ENCODE measurements at regions not wholly inside any gene's neighbourhood (a gene's known extent, or its start where the extent isn't known, plus 50 kb on each side); places are given as distances from the start of the nearest gene placed in this dataset.

- TF ChIP-seq CEBPB (IDR thresholded peaks at IDR 0.05) (no peak), ZBTB7A (IDR thresholded peaks at IDR 0.05; ENCODE audit: low read depth) (no peak)
Measured at GRCh38 chr1:58062635-58063034, 483.9 kb downstream of the OMA1 start.

DNA sequence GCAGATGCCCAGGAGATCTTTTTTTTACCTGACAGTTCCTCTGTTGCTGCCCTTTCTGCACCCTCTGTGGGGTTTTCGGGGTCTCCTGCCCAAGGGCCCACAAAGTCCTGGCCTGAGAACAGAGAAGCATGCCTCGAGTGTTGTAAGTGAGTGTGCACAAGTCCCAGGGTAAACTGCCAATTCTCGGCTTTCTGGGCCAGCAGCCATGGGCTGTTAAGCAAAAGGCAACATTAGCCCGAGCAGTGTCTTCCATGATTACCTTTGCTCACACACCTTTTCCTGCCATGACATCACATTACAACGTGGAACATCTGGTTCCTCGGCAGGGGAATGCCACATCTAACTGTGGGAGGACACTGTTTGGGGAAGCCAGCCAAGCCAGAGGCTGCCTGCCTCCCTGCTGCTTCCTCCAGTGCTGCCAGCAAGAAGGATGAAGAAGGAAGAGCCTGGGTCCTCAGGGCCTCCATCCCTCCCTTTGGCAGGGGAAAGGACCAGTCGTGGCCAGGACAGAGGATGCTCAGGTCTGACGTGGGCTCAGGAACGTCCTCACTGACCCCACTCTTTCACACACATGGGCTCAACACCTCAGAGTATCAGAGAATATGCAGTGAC lies 485.9 kb downstream of the OMA1 start:
- TF ChIP-seq, protein P1, sequence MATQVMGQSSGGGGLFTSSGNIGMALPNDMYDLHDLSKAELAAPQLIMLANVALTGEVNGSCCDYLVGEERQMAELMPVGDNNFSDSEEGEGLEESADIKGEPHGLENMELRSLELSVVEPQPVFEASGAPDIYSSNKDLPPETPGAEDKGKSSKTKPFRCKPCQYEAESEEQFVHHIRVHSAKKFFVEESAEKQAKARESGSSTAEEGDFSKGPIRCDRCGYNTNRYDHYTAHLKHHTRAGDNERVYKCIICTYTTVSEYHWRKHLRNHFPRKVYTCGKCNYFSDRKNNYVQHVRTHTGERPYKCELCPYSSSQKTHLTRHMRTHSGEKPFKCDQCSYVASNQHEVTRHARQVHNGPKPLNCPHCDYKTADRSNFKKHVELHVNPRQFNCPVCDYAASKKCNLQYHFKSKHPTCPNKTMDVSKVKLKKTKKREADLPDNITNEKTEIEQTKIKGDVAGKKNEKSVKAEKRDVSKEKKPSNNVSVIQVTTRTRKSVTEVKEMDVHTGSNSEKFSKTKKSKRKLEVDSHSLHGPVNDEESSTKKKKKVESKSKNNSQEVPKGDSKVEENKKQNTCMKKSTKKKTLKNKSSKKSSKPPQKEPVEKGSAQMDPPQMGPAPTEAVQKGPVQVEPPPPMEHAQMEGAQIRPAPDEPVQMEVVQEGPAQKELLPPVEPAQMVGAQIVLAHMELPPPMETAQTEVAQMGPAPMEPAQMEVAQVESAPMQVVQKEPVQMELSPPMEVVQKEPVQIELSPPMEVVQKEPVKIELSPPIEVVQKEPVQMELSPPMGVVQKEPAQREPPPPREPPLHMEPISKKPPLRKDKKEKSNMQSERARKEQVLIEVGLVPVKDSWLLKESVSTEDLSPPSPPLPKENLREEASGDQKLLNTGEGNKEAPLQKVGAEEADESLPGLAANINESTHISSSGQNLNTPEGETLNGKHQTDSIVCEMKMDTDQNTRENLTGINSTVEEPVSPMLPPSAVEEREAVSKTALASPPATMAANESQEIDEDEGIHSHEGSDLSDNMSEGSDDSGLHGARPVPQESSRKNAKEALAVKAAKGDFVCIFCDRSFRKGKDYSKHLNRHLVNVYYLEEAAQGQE (IDR thresholded peaks at IDR 0.05; ENCODE audit: low read depth) = no peak
- TF ChIP-seq EGR1 (IDR thresholded peaks at IDR 0.05) = no peak

- no peak for TF ChIP-seq RAD21 (IDR thresholded peaks at IDR 0.05; ENCODE audit: low read depth)
Measured at GRCh38 chr1:58059789-58060188, 486.7 kb downstream of the OMA1 start.

- TF ChIP-seq, protein P1 (IDR thresholded peaks at IDR 0.05; ENCODE audit: low read depth) = no peak
- no peak for TF ChIP-seq RAD21 (IDR thresholded peaks at IDR 0.05; ENCODE audit: low read depth)
- TF ChIP-seq CREB1 (IDR thresholded peaks at IDR 0.05; ENCODE audit: low read depth) = no peak
Measured at GRCh38 chr1:58058323-58058722, 488.2 kb downstream of the OMA1 start.

- no peak for TF ChIP-seq CREB1 (IDR thresholded peaks at IDR 0.05; ENCODE audit: low read depth)
- TF ChIP-seq EGR1 (IDR thresholded peaks at IDR 0.05) = no peak
- TF ChIP-seq, protein P2, sequence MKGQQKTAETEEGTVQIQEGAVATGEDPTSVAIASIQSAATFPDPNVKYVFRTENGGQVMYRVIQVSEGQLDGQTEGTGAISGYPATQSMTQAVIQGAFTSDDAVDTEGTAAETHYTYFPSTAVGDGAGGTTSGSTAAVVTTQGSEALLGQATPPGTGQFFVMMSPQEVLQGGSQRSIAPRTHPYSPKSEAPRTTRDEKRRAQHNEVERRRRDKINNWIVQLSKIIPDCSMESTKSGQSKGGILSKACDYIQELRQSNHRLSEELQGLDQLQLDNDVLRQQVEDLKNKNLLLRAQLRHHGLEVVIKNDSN (IDR thresholded peaks at IDR 0.05) = no peak
- TF ChIP-seq ZBTB7A (IDR thresholded peaks at IDR 0.05; ENCODE audit: low read depth) = no peak
Measured at GRCh38 chr1:58057826-58058225, 488.7 kb downstream of the OMA1 start.

DNA sequence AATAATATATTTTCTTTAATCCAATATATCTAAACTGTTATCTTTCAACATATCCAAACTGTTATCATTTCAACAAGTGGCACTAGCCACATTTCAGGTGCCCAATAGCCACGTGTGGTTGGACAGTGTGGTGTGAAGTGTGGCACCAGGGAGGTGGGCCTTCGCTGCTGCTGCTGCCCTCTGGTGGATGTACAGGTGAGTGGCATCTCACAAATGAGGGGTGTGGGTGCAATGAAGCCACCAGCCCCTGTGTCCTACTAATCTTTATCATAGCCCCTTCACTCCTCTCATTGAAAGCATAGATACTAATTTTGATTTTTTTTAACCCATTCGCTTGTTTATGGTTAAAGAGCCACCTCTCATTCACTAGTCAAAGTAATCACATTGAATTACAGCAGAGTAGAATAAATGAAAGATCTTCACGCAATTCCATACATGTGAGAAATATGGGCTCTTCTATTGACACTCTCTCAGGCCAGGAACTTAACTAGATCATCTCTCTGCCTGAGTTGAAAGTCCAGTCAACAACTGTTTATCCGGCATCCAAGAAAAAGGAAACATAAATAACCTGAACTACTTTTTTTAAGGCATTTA lies 499.2 kb downstream of the OMA1 start:
- TF ChIP-seq RAD21 (IDR thresholded peaks at IDR 0.05; ENCODE audit: low read depth) (peak; percentile 53), NFIC (IDR thresholded peaks at IDR 0.05) (no peak), FOXM1 (IDR thresholded peaks at IDR 0.05; ENCODE audit: borderline replicate concordance, low read depth) (no peak), YY1 (IDR thresholded peaks at IDR 0.05; ENCODE audit: low read depth) (no peak), TAF1 (IDR thresholded peaks at IDR 0.05; ENCODE audit: low read depth) (no peak), EP300 (IDR thresholded peaks at IDR 0.05; ENCODE audit: borderline replicate concordance) (no peak), TEAD4 (IDR thresholded peaks at IDR 0.05) (no peak), ZBTB7A (IDR thresholded peaks at IDR 0.05; ENCODE audit: low read depth) (no peak)
- TF ChIP-seq, protein P2 (IDR thresholded peaks at IDR 0.05) = no peak
- TF ChIP-seq, protein P3, sequence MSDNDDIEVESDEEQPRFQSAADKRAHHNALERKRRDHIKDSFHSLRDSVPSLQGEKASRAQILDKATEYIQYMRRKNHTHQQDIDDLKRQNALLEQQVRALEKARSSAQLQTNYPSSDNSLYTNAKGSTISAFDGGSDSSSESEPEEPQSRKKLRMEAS (IDR thresholded peaks at IDR 0.05) = peak; percentile 86

DNA sequence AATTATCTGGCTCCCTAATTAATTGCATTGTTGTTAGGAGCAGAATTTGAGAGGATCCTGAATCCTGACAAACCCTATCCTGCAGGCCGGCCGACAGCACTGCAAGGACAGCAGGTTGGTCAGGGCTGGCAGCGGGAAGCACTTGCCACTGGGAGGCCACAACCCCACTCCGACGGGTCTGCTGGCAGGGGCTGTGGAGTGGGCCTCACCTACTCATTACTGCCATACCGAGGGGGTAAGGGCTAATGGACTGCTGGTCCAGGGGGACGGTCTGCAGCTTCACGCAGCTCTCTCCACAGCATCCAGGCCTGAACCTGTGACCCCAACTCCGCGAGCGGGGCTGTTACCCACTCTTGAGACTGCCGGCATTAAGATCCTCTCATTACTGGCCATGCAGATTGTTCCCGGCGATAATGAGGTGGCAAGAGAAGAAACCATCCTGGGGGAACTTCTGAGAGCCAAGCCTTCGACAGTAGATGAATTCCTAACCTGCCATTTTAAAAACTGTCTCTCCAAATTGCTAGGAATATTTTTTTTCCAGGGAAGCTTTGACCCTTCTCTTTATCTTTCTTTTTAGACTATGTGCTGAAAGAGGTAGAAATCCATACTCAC lies 501.3 kb downstream of the OMA1 start:
- TF ChIP-seq NFIC (IDR thresholded peaks at IDR 0.05) (no peak), YY1 (IDR thresholded peaks at IDR 0.05; ENCODE audit: low read depth) (no peak), RAD21 (IDR thresholded peaks at IDR 0.05; ENCODE audit: low read depth) (no peak), TEAD4 (IDR thresholded peaks at IDR 0.05) (no peak), TAF1 (IDR thresholded peaks at IDR 0.05; ENCODE audit: low read depth) (no peak), ZBTB7A (IDR thresholded peaks at IDR 0.05; ENCODE audit: low read depth) (no peak), EP300 (IDR thresholded peaks at IDR 0.05; ENCODE audit: borderline replicate concordance) (no peak), TCF12 (IDR thresholded peaks at IDR 0.05; ENCODE audit: low read depth) (no peak), CEBPB (IDR thresholded peaks at IDR 0.05) (no peak), FOXM1 (IDR thresholded peaks at IDR 0.05; ENCODE audit: borderline replicate concordance, low read depth) (no peak), CREB1 (IDR thresholded peaks at IDR 0.05; ENCODE audit: low read depth) (no peak), EGR1 (IDR thresholded peaks at IDR 0.05) (no peak)
- TF ChIP-seq, protein P1 (IDR thresholded peaks at IDR 0.05; ENCODE audit: low read depth) = no peak
- TF ChIP-seq, protein P2 (IDR thresholded peaks at IDR 0.05) = no peak
- TF ChIP-seq, protein P3 (IDR thresholded peaks at IDR 0.05) = no peak

Measured in Ishikawa (cell line).